GM19372 (cell line): ENCODE measurements at regions not wholly inside any gene's neighbourhood (a gene's known extent, or its start where the extent isn't known, plus 50 kb on each side); places are given as distances from the start of the nearest gene placed in this dataset.
"Not testable (repeated sequence)": the region's sequence is repeated elsewhere in the genome, so short reads cannot be mapped to it uniquely, and the experiment has no call there.

Experiments
- ATAC-seq: cut with Tn5 transposase; IDR thresholded peaks from one replicate; pipeline ENCODE4 v1.9.1; 2021; ENCODE audit warnings: mild to moderate bottlenecking, low read depth, moderate library complexity; ENCODE audit not compliant: unreplicated experiment

DNA sequence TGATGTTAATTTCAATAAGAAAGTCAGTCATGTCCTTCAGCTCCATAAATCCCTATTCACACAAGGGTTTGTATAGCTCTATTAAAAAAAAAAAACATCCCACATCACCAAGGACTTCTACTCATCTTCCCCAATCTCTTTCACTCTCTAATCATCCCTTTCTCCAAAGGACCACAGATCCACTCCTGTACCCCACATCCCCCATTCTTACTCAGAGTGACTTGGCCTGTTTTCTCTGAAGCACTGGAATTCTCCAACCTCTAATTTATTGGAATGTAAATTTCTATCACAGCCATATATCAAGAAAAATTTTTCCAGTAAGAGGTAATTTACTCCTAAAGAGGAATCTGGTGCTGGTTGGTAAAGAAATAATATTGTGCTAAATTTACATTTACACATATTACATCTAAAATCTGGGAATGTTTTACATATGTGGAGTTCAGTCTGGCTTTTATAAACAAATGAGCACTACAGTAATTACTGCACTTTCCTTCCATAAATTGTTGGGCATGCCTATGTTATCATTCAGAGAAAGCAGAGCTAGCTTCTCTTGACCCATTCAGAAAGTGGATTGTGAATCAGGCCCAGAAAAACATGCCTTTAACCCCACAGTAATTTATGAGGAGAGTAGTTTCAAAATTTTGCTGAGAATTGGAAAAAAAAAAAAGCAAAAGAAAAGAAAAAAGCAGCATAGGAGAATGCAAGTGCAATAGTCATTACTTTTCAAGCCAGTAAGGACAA, 399.5 kb upstream of the TNC start:
- ATAC-seq = no peak

- no peak for ATAC-seq
These were observed 402.7 kb upstream of the TNC start for GRCh38 chr9:115520646-115521045.

- no peak for ATAC-seq
These were observed 405.0 kb upstream of the TNC start for GRCh38 chr9:115522912-115523311.

DNA sequence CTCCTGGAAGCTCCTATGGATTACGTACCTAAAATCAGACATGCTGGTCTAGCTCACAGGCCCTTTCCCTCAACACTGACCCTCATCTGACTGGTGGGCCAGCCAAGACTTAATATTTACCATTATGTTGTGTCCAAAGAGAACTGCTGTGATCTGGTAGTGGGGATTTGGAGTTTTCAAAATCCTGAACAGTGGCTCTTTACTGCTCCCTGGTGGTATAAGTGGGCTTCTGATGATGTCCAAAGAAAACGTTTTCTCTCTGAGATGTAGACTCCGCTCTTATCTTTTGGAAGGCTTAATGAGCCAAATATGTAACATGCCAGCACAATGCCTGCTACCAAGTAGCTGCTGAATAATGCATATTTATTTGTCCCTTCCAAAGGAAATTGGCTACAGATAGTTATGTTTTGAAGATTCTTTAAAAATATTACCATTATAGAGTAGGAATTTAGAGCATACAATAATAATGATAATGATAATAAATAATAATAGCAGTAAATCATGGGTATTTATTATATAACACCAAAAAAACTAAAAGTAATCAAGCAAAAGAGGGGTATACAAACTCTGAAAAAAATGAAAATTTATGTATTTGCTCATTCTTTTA, 406.6 kb upstream of the TNC start:
- ATAC-seq = no peak

DNA sequence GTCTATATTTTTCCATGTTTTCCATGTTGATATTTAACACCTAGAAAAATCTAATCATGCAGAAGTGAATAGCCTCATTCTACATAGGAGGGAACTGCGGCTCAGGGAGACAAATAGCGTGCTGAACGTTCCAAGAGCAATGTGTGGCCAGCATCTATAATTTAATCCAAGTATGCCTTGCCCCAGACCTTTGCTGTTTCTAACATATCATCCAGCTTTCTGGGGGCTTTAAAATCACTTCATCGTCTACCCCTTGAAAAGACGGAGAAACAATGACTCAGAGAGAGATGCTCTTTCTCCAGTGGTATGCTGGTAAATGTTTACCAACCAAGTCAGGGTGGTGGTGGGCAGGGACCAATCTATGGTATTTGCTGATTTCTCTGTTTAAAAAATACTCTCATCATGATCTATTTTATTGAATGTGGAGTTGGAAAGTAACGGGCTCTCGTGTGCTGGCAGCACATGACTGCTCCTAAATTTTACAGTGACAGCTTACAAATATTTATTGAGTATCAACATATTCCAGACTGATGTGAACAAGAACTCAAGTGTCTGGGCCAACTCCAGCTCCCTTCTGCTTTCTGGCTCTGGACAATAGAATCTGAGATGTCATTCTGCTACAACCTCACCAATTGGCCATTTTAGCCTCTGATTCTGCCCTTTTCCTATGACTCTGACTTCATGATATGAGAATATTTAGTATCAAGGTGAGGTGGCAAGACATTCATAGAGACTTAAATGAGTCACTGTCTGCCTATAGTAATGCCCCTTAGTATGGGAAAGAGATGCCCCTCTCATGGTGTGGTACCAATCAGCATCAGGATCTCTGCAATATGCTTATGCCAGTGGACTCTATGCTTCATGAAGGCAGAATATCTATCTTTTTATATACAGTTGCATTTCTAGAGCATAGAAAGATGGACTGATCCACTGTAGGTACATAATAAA, 407.4 kb upstream of the TNC start:
- ATAC-seq = no peak

GRCh38 chr9:115531410-115532125, 413.6 kb upstream of the TNC start:
- no peak for ATAC-seq

DNA sequence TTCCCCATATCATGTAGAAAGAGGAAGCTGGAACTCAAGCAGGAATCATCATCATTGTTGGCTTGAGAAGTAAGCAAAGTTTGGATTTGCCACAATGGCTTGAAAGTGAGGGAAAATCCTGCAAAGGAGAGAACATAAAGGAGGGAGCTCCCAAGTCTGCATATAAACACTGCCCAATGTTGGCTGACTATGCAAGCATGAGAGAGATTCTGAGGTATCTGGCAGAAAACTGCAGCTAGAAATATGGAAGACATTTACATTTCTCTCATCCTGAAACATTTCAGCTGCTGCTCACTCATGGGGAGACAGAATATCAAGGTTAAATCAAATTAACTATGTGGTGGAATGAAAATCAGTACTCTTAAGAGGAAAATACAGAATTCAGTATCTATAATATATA, 415.6 kb upstream of the TNC start:
- no peak for ATAC-seq

- no peak for ATAC-seq
These were observed 422.1 kb upstream of the TNC start for GRCh38 chr9:115540091-115540490.

DNA sequence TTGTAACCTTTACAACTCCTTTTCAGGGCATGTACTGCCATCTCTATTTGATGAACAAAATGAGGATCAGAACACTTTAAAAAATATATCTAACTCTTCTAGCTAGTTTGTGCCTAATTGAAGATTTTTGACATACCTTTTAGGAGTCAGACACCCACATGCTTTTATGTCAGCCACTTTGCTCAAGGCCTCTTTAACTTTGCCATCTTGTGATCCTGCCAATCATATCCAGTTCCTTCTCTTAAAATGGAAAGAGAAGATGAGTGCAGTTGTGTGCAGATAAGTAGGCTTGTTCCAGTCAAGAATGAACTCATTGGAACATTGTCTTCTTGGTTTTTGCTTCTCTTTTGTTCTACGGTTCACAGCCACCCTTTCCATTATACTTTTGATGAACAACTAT, 425.6 kb upstream of the TNC start:
- ATAC-seq = no peak

DNA sequence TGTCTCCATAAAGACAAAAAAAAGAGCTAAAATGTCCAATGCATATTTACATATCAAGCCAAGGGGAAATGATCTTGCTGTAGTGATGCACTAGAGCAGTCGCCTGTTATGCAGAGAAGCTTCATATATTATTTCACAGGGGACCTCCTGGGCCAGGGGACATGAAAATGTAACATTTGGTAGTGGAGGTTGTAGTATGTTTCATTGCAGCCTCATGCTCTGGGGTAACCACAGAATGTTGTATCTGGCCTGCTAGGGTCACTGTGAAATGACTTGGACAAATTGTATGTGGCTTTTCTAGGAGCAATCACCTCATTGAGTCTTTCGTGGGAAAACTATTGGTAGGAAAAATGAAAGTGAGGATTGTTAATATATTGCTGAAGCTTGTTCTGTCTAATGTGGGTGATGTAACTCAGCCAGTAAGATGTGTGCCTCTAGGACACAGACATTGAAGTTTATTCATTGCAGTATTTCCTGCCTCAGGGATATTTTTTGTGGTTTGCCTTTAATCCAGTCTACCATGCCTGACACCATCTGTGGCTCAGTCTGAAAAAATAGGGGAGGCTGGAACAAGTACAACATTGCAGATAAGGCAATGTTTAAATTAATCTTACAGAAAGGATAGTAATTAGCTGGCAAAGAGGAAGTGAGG, 430.8 kb upstream of the TNC start:
- no peak for ATAC-seq

DNA sequence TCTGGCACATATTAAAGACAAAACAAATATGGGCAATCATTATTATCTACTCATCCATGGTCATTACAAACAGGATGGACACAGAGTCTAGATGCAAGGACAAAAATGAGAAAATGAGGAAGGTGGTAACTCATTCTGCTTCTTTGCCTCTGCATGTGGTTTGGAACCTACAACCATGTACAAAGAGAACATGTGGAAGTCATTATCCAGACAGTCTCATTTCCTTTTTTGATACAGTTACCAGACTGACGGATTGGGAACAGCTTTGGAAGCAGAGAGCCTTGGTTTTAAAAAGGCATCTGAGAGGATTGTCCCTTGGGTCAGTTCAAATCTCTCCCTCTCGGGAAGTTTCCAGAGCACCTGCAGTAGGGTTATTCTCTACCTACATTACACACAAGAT, 433.4 kb upstream of the TNC start:
- no peak for ATAC-seq

DNA sequence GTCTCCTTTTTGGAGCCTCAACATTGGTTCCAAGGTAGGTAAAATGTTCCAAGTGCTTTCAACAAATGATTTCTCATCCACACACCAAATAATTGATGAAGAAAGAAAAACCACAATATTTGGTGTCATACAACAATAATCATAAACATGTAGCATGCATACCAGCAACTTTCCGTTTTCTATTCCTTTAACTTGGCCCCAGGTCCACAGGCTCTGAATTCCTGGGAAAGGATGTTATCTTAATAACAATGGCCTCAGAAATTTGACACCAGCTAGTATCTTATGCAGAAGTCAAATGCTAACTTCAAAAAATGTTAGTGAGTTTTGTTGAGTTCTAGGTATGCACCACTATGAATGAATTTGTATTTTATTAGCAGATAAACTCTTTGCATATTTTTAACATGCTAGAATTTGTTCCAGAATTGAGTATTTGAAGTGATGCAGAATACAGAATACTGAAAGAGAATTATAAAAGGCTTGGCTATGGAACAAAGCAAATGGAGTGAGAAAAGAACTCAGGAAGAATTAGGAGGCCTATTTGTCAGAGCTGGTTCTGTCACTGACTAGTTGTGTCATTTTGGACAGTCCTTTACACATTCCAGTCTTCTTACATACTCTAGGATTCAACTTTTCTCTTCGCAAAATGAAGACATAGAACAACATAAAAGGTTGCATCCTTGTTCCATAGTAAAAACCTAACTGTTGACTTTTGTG, 435.3 kb upstream of the TNC start:
- ATAC-seq = no peak

DNA sequence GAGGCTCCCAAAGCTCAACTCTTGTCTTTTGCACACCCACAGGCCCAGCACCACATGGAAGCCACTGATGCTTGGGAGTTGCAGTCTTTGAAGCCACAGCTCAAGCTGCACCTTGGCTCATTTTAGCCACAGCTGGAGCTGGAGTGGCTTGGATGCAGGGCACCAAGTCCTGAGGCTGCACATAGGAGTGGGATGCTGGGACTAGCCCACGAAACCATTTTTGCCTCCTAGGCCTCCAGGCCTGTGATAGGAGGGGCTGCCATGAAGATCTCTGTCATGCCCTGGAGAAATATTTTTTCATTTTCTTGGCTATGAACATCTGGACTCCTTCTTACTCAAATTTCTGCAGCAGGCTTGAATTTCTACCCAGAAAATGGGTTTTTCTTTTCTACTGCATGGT, 438.5 kb upstream of the TNC start:
- no peak for ATAC-seq

- ATAC-seq = no peak
These were observed 457.2 kb upstream of the TNC start for GRCh38 chr9:115575147-115575546.

DNA sequence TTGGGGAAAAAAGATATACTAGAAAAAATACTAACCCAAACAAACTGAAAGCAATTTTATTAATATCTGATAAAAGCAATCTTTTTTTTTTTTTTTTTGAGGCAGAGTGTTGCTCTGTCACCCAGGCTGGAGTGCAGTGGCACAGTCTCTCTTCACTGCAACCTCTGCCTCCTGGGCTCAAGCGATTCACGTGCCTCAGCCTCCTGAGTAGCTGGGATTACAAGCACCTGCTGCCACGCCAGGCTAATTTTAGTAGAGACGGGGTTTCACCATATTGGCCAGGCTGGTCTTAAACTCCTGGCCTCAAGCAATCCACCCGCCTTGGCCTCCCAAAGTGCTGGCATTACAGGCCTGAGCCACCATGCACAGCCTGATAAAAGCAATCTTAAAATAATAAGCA, 467.5 kb upstream of the TNC start:
- not testable (repeated sequence) for ATAC-seq

DNA sequence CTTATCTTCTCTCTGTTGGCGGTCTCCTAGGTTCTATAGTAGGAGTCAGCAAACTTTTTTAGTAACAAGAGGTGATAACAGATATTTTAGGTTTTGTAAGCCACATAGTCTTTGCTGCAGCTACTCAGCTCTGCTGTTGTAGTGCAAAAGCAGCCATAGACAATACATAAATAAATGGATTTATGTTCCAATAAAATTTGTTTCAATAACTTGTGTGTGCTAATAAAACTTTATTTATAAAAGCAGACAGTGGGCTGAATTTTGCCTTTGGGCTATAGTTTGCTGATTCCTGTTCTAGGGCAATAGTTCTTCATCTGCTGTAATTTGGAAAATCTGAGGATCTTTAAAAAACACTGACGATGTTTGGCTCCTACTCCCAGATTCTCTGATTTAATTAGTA, 469.4 kb upstream of the TNC start:
- no peak for ATAC-seq

DNA sequence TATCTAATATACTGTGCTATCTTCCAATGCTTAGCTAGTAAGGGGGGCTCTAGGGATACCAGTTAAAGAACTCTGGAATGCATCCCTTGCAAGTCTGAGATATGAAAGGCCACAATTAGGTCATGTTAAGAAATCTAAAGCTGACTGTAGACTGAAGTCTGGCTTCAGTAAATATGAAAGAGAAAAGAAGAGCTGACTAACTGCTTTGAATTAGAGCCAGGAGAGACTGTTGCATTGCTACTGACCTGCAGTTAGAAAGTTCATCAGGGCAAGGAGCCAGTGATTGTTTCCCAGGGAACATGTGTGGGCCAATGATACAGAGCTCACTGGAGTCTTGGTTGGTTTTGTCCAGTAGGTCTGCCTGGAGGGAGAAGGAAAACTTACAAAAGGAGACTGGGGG, 472.1 kb upstream of the TNC start:
- ATAC-seq = no peak

- ATAC-seq = no peak
These were observed 473.6 kb upstream of the TNC start for GRCh38 chr9:115591584-115591984.

- no peak for ATAC-seq
These were observed 475.7 kb upstream of the TNC start for GRCh38 chr9:115593587-115594091.
